OCI-LY3 (cell line): ENCODE measurements at regions not wholly inside any gene's neighbourhood (a gene's known extent, or its start where the extent isn't known, plus 50 kb on each side); places are given as distances from the start of the nearest gene placed in this dataset.

Source experiments
- H2AFZ ChIP-seq: fragments of 200-600, 300-600 bp; shearing (Covaris generic); 2 replicates; pipeline ENCODE4 v1.6.0; 2014; ENCODE audit warnings: antibody characterized with exemption, low read depth, low read length
- H3K27ac ChIP-seq: fragments of 200-600, 300-600 bp; sonication (generic); 2 replicates; pipeline ENCODE4 v1.5.1; 2014; ENCODE audit warnings: mild to moderate bottlenecking, low read length, moderate library complexity, mixed read lengths
- H3K27me3 ChIP-seq: fragments of 200-600, 300-600 bp; sonication (generic); 2 replicates; pipeline ENCODE4 v1.6.1; 2014; ENCODE audit warnings: low read depth, low read length, mixed read lengths
- H3K36me3 ChIP-seq: fragments of 200-600, 300-600 bp; sonication (generic); replicated peaks from 2 replicates; pipeline ENCODE3; 2014; ENCODE audit warnings: low read depth, low read length, mixed read lengths
- H3K4me1 ChIP-seq: fragments of 300-600, 200-600 bp; sonication (generic); 2 replicates; pipeline ENCODE4 v1.6.1; 2014; ENCODE audit warnings: low read length, mixed read lengths
- H3K4me2 ChIP-seq: fragments of 200-600, 300-600 bp; sonication (generic); 2 replicates; pipeline ENCODE4 v1.6.1; 2014; ENCODE audit warnings: low read length, mixed read lengths
- H3K4me3 ChIP-seq: fragments of 300-600, 200-600 bp; sonication (generic); 2 replicates; pipeline ENCODE4 v1.5.1; 2014; ENCODE audit warnings: antibody characterized with exemption, mild to moderate bottlenecking, low read length, moderate library complexity
- H3K79me2 ChIP-seq: fragments of 300-600, 200-600 bp; shearing (Covaris generic); 2 replicates; pipeline ENCODE4 v1.6.1; 2014; ENCODE audit warnings: mild to moderate bottlenecking, low read length, mixed read lengths
- H3K9ac ChIP-seq: fragments of 300-600, 200-600 bp; shearing (Covaris generic); 2 replicates; pipeline ENCODE4 v1.6.0; 2014; ENCODE audit warnings: mild to moderate bottlenecking, low read length, moderate library complexity
- H3K9me3 ChIP-seq: fragments of 200-600, 300-600 bp; shearing (Covaris generic); 2 replicates; pipeline ENCODE4 v1.6.1; 2014; ENCODE audit warnings: low read length, mixed read lengths; ENCODE audit not compliant: insufficient read depth
- H4K20me1 ChIP-seq: fragments of 200-600, 300-600 bp; sonication (generic); 2 replicates; pipeline ENCODE4 v1.6.1; 2016; ENCODE audit warnings: low read length, mixed read lengths; ENCODE audit not compliant: insufficient read depth
- EZH2phosphoT487 ChIP-seq: fragments of 200-600 bp; shearing (Covaris generic); IDR thresholded peaks from 2 replicates; pipeline ENCODE4 v1.6.1; 2018; ENCODE audit warnings: antibody characterized with exemption, mixed run types, low read depth
- TF ChIP-seq, protein P1 (sequence below): fragments of 200-600, 300-600 bp; sonication (generic); IDR thresholded peaks from 2 replicates; pipeline ENCODE4 v1.5.1; 2014; ENCODE audit warnings: antibody characterized with exemption, low read length, low read depth

DNA sequence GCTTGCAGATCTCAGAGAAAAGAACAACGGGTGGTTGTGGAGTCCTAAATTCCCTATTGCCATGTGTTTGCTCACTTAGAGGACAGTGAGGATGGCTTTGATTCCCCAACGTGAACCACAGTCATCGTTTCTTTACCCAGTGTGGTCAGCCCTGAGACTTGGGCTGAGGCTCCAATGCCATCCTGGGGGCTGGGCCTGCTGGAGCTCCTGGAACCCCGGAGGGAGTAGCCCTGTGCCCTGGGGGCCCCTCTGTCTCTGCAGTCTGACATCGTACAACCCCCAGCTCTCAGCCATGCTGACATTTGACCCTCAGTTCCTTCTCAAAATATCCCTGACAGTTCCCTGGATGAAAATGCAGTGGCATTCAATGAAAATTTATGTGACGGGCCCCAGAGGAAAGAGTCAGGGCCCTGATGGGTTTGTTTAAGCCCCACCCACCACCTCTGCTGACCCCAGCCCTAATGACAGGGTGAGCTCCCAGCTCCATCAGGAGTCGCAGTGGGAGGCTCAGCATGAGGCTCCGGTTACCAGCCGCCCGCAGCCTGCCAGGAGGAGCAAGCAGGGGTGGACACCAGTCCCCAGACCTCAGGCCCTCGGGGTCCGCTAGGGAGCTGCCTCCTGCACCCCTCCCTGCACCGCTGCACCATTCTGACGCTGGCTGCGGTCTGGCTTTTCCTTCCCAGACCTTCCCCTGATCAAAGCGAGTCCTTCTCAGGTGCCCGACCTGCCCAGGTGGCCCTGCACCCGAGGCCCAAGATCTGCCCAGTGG lies 120.9 kb downstream of the TWIST2 start:
- Histone ChIP-seq H3K27ac (no peak overlapping the region), H3K4me3 (no peak overlapping the region), H3K9me3 (no peaks in the 10 kb centered on the region), H3K36me3 (no peaks in the 10 kb centered on the region), H3K4me1 (no peaks in the 10 kb centered on the region), H3K9ac (no peak overlapping the region), H3K4me2 (no peak overlapping the region), H4K20me1 (no peaks in the 10 kb centered on the region), H2AFZ (no peak overlapping the region), H3K79me2 (no peaks in the 10 kb centered on the region), H3K27me3 (no peaks in the 10 kb centered on the region)
- no peak for TF ChIP-seq EZH2phosphoT487
- TF ChIP-seq, protein P1, sequence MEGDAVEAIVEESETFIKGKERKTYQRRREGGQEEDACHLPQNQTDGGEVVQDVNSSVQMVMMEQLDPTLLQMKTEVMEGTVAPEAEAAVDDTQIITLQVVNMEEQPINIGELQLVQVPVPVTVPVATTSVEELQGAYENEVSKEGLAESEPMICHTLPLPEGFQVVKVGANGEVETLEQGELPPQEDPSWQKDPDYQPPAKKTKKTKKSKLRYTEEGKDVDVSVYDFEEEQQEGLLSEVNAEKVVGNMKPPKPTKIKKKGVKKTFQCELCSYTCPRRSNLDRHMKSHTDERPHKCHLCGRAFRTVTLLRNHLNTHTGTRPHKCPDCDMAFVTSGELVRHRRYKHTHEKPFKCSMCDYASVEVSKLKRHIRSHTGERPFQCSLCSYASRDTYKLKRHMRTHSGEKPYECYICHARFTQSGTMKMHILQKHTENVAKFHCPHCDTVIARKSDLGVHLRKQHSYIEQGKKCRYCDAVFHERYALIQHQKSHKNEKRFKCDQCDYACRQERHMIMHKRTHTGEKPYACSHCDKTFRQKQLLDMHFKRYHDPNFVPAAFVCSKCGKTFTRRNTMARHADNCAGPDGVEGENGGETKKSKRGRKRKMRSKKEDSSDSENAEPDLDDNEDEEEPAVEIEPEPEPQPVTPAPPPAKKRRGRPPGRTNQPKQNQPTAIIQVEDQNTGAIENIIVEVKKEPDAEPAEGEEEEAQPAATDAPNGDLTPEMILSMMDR, result no peak

DNA sequence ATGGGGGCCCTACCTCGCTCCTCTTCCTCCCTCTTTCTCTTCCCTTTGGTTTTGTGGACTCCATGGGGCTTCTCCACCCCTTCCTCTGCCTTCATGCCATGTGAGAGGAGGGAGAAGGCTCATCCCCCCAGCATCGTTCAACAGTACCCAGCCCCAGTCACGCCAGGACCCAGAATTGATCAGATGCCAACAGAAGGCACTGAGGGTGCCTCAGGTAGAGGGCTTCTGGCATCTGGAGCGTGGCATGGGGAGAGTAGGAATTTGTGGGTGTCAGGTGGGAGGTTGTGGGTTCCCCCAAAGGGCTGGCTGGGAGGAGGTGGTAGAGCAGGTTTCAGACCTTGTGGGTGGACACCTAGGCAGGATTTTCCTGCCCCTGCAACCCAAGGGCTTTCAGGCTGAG lies 122.0 kb downstream of the TWIST2 start:
- H3K27ac ChIP-seq, result no peak overlapping the region
- H3K4me3 ChIP-seq, result no peak overlapping the region
- no peaks in the 10 kb centered on the region for H3K4me1 ChIP-seq
- no peaks in the 10 kb centered on the region for H4K20me1 ChIP-seq
- no peak overlapping the region for H3K9ac ChIP-seq
- H3K36me3 ChIP-seq, result no peaks in the 10 kb centered on the region
- no peak overlapping the region for H3K4me2 ChIP-seq
- H2AFZ ChIP-seq, result no peak overlapping the region
- no peaks in the 10 kb centered on the region for H3K27me3 ChIP-seq
- H3K9me3 ChIP-seq, result no peaks in the 10 kb centered on the region
- TF ChIP-seq, protein P1, result no peak
- TF ChIP-seq EZH2phosphoT487, result no peak
- H3K79me2 ChIP-seq, result no peaks in the 10 kb centered on the region

GRCh38 chr2:238970553-238971081 lies 122.7 kb downstream of the TWIST2 start:
- Histone ChIP-seq H3K4me1 (no peaks in the 10 kb centered on the region), H3K36me3 (no peaks in the 10 kb centered on the region), H3K27me3 (no peaks in the 10 kb centered on the region), H3K79me2 (no peaks in the 10 kb centered on the region), H4K20me1 (no peaks in the 10 kb centered on the region), H3K4me3 (no peak overlapping the region), H2AFZ (no peak overlapping the region), H3K4me2 (no peak overlapping the region), H3K9me3 (no peaks in the 10 kb centered on the region), H3K9ac (no peak overlapping the region), H3K27ac (no peak overlapping the region)
- no peak for TF ChIP-seq EZH2phosphoT487
- TF ChIP-seq, protein P1, result peak; percentile 76

DNA sequence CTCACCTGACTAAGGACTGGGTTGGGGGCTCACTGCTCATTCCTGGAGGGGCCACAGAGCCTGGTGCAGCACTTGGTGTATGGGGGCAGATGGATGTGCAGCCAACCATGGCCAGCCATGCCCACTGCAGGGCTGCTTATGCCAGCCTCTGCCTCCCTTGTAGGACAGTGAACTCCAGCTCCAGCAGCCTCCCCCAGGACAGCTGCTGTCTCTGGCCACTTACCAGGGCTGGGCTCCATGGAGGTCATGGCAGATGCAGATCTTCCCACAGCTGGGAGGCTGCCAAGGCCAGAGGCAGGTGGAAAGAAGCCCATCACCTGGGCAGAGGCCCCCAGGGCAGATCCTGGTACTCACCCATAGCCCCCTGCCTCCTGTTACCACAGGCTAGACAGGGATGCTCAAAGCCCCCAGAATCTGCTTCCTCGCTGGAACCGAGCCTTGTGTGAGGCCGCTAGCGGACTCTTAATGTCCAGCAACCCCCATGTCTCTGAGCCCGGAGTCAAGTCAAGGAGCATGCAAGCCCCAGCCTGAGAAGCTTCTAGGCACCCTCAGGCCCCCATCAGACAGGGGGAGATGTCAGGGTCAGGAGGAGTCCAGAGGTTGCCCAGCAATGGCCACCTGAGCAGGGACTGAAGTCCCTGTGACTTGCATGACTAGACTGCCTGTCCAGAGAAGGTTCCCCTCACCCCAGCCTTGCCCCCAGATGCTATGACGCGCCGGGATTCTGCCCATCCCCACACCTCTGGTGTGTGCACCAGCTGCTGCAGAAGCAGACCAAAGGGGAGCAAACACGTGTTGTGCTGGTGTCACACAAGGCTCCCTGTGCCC lies 123.6 kb downstream of the TWIST2 start:
- no peak overlapping the region for H3K27ac ChIP-seq
- H3K36me3 ChIP-seq, result no peaks in the 10 kb centered on the region
- no peak overlapping the region for H2AFZ ChIP-seq
- H3K9ac ChIP-seq, result no peak overlapping the region
- H3K4me2 ChIP-seq, result no peak overlapping the region
- H3K4me3 ChIP-seq, result no peak overlapping the region
- H3K4me1 ChIP-seq, result no peaks in the 10 kb centered on the region
- no peaks in the 10 kb centered on the region for H4K20me1 ChIP-seq
- no peaks in the 10 kb centered on the region for H3K79me2 ChIP-seq
- H3K27me3 ChIP-seq, result no peaks in the 10 kb centered on the region
- no peaks in the 10 kb centered on the region for H3K9me3 ChIP-seq
- TF ChIP-seq, protein P1, result no peak
- TF ChIP-seq EZH2phosphoT487, result no peak
